ENCODE measurements at regions not wholly inside any gene's neighbourhood (a gene's known extent, or its start where the extent isn't known, plus 50 kb on each side); places are given as distances from the start of the nearest gene placed in this dataset.

GRCh38 chr9:65411336-65411735 lies 126.3 kb upstream of the FOXD4L5 start:
- no peaks in the 10 kb centered on the region for H3K36me3 ChIP-seq (replicated peaks in 1 of 2; ENCODE audit: control insufficient read depth in 1 of 2, insufficient read depth in 2 of 2, low read length in 2 of 2)
- no peaks in the 10 kb centered on the region for H3K9me3 ChIP-seq (ENCODE audit: low read length)
- TF ChIP-seq ZNF644 (CRISPR knock-in tag; IDR thresholded peaks at IDR 0.05; ENCODE audit: low read depth) (no peak), ZNF367 (CRISPR knock-in tag; IDR thresholded peaks at IDR 0.05; ENCODE audit: borderline replicate concordance) (no peak), POLR2A (IDR thresholded peaks at IDR 0.05; ENCODE audit: insufficient read depth in 1 of 2, low read depth in 2 of 2, low read length in 2 of 2) (no peak), ZBTB7B (CRISPR knock-in tag; IDR thresholded peaks at IDR 0.05) (no peak), MTF2 (CRISPR knock-in tag; IDR thresholded peaks at IDR 0.05; ENCODE audit: borderline replicate concordance) (no peak), MATR3 (CRISPR knock-in tag; IDR thresholded peaks at IDR 0.05) (no peak), HMG20B (CRISPR knock-in tag; conservative IDR thresholded peaks at IDR 0.05) (no peak), HNRNPK (IDR thresholded peaks at IDR 0.05; ENCODE audit: low read depth, low read length, poor library complexity, severe bottlenecking) (no peak), MEIS1 (CRISPR knock-in tag; IDR thresholded peaks at IDR 0.05; ENCODE audit: borderline replicate concordance) (no peak), TAF15 (IDR thresholded peaks at IDR 0.05; ENCODE audit: low read depth, low read length, poor library complexity, severe bottlenecking) (no peak), TMF1 (CRISPR knock-in tag; IDR thresholded peaks at IDR 0.05; ENCODE audit: low read depth) (no peak), MIER3 (CRISPR knock-in tag; IDR thresholded peaks at IDR 0.05; ENCODE audit: borderline replicate concordance) (no peak), SAFB2 (CRISPR knock-in tag; IDR thresholded peaks at IDR 0.05; ENCODE audit: borderline replicate concordance, low read depth) (no peak)
- TF ChIP-seq, protein P1, sequence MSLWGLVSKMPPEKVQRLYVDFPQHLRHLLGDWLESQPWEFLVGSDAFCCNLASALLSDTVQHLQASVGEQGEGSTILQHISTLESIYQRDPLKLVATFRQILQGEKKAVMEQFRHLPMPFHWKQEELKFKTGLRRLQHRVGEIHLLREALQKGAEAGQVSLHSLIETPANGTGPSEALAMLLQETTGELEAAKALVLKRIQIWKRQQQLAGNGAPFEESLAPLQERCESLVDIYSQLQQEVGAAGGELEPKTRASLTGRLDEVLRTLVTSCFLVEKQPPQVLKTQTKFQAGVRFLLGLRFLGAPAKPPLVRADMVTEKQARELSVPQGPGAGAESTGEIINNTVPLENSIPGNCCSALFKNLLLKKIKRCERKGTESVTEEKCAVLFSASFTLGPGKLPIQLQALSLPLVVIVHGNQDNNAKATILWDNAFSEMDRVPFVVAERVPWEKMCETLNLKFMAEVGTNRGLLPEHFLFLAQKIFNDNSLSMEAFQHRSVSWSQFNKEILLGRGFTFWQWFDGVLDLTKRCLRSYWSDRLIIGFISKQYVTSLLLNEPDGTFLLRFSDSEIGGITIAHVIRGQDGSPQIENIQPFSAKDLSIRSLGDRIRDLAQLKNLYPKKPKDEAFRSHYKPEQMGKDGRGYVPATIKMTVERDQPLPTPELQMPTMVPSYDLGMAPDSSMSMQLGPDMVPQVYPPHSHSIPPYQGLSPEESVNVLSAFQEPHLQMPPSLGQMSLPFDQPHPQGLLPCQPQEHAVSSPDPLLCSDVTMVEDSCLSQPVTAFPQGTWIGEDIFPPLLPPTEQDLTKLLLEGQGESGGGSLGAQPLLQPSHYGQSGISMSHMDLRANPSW (CRISPR knock-in tag; IDR thresholded peaks at IDR 0.05; ENCODE audit: borderline replicate concordance) = no peak
- in situ Hi-C loops (cut with HindIII; ENCODE audit: extremely low pct_ligation_motif_present, low pct_unique_long_range_greater_than_20kb) (no loop called here), intact Hi-C loops (cut with micrococcal nuclease; ENCODE audit: unreplicated experiment) (no loop called here)
- no peak overlapping the region for H3K27ac ChIP-seq (ENCODE audit: extremely low read length, insufficient read depth, low read length)
- ChIA-PET CTCF (ENCODE audit: low intra/inter-chr PET ratio, low total read pairs) (no interaction called here), POLR2A (no interaction called here)
- no TSS peak for BruUV-seq (replicated peaks)
- no peak overlapping the region for H3K9ac ChIP-seq (ENCODE audit: insufficient read depth, low read depth, low read length)
- no peaks in the 10 kb centered on the region for H4K20me1 ChIP-seq (ENCODE audit: insufficient read depth, low read length)
- no peak for ATAC-seq
- no peak for DNase-seq (ENCODE audit: low spot score)
- no peak overlapping the region for H2AFZ ChIP-seq (ENCODE audit: low read length)
- H3K27me3 ChIP-seq (ENCODE audit: control insufficient read depth in 1 of 2, insufficient read depth in 2 of 2, low read length in 2 of 2) = no peaks in the 10 kb centered on the region
- H3K4me3 ChIP-seq (replicated peaks in 1 of 3; ENCODE audit: insufficient read depth in 1 of 3, low read depth in 2 of 3, low read length in 3 of 3) = no peak overlapping the region
- H3K79me2 ChIP-seq (ENCODE audit: insufficient read depth, low read length) = no peaks in the 10 kb centered on the region
- H3K4me1 ChIP-seq (ENCODE audit: insufficient read depth, low read length) = no peaks in the 10 kb centered on the region
- WGBS (ENCODE audit: low lambda C conversion rate) = 57% methylated on average over 7 of the region's 9 CpGs
- no peak overlapping the region for H3K4me2 ChIP-seq (ENCODE audit: low read depth, low read length)
- no peak for FAIRE-seq

Measured in HepG2 (cell line).